Gastroesophageal sphincter (tissue), 4 donors: ENCODE measurements at regions not wholly inside any gene's neighbourhood (a gene's known extent, or its start where the extent isn't known, plus 50 kb on each side); places are given as distances from the start of the nearest gene placed in this dataset.

Experiments
- ATAC-seq: fragments of 150-250 bp; one replicate; pipeline ENCODE4 v1.9.1; 2016; ENCODE audit warnings: mild to moderate bottlenecking, moderate library complexity
- H3K27ac ChIP-seq, 4 donors: fragments of 200-600 bp; sonication (generic) in 3 of 4; 1 replicate in 3 of 4; 2 replicates in 1 of 4; pipeline ENCODE4 v1.5.1; 2016 to 2019
- H3K27me3 ChIP-seq: fragments of 200-600 bp; sonication (generic); one replicate; pipeline ENCODE4 v1.5.1; 2019
- H3K36me3 ChIP-seq, 2 donors: fragments of 200-600 bp; sonication (generic); one replicate each; pipeline ENCODE4 v1.5.1; 2019; ENCODE audit warnings: control low read depth in 1 of 2
- H3K4me1 ChIP-seq, 3 donors: fragments of 200-600 bp; sonication (generic); 1 replicate in 2 of 3; 2 replicates in 1 of 3; pipeline ENCODE4 v1.5.1; 2016 to 2019; ENCODE audit warnings: control low read depth in 2 of 3
- H3K4me3 ChIP-seq, 2 donors: fragments of 200-600 bp; sonication (generic); one replicate each; pipeline ENCODE4 v1.5.1; 2019; ENCODE audit warnings: mild to moderate bottlenecking in 1 of 2, moderate library complexity in 1 of 2
- H3K9me3 ChIP-seq, 3 donors: fragments of 200-600 bp; sonication (generic); one replicate each; pipeline ENCODE4 v1.5.1; 2017 to 2019; ENCODE audit warnings: control low read depth in 2 of 3
- EP300 ChIP-seq: sonication (generic); formaldehyde crosslinking; IDR thresholded peaks from one replicate; pipeline ENCODE4 v1.6.1; 2017; ENCODE audit warnings: antibody characterized with exemption, mild to moderate bottlenecking
- POLR2A ChIP-seq, 2 donors: fragments of 450-650 bp; IDR thresholded peaks; one replicate each; pipeline ENCODE4 v1.6.1; 2017; ENCODE audit warnings: antibody characterized with exemption in 2 of 2, mild to moderate bottlenecking in 2 of 2, moderate library complexity in 1 of 2
- POLR2AphosphoS5 ChIP-seq: sonication (generic); formaldehyde crosslinking; IDR thresholded peaks from one replicate; pipeline ENCODE4 v1.6.1; 2017; ENCODE audit warnings: antibody characterized with exemption
- WGBS, 2 donors: methylation state at CpG; one replicate each; pipeline ENCODE4 v1.1.5; 2018; ENCODE audit warnings: low coverage in 1 of 2; 5-methylcytosine and 5-hydroxymethylcytosine counted together
- TF ChIP-seq, protein P1 (sequence below), 4 experiments: fragments of 200-600 bp in 2 of 4; fragments of 450-650 bp in 2 of 4; sonication (generic) in 1 of 4; IDR thresholded peaks; one replicate each; pipeline ENCODE4 v1.5.1; 2017 to 2019; ENCODE audit warnings: antibody characterized with exemption in 4 of 4, mild to moderate bottlenecking in 2 of 4, moderate library complexity in 2 of 4

DNA sequence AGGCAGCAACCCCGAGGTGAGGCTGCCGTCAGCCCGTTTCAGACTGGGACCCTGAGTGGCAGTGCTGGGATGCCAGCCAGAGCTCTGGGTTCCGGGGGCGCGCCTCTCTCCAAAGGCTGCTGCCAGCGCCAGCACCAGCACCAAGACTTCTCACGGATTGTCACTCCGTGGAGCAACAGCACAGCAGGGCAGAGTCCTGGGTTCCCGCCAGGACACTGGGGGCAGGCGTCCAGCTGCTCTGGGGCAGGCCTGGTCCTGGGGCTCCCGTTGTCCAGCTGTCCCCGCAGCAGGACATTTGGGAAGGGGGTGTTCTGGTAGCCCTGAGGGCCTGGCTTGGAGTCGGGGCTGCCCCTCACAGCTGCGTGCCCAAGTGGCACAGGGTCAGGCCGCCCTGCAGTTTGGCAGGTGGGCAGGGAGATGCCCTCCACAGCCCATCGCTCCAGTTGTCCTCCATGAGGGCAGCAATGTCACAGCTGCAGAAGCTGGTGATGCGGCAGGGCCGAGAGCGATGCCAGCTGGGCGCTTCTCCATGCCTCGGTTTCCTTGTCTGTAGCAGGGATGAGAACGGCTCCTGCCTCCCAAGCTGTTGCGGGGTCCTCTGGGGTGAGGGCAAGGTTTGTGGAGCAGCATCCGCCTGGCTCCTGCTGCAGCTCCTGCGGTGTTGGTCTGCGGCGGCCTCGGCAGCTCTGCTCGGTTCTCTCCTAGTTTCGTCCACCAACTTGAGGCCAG, 137.3 kb upstream of the CIBAR2 start:
- no peak overlapping the region for H3K27ac ChIP-seq
- TF ChIP-seq, protein P1, sequence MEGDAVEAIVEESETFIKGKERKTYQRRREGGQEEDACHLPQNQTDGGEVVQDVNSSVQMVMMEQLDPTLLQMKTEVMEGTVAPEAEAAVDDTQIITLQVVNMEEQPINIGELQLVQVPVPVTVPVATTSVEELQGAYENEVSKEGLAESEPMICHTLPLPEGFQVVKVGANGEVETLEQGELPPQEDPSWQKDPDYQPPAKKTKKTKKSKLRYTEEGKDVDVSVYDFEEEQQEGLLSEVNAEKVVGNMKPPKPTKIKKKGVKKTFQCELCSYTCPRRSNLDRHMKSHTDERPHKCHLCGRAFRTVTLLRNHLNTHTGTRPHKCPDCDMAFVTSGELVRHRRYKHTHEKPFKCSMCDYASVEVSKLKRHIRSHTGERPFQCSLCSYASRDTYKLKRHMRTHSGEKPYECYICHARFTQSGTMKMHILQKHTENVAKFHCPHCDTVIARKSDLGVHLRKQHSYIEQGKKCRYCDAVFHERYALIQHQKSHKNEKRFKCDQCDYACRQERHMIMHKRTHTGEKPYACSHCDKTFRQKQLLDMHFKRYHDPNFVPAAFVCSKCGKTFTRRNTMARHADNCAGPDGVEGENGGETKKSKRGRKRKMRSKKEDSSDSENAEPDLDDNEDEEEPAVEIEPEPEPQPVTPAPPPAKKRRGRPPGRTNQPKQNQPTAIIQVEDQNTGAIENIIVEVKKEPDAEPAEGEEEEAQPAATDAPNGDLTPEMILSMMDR (IDR thresholded peaks at IDR 0.05) = no peak
- TF ChIP-seq EP300 = no peak
- TF ChIP-seq POLR2AphosphoS5 = no peak
- TF ChIP-seq POLR2A (IDR thresholded peaks at IDR 0.05) = no peak
- peaks cover 0 to 17% (median 0%) of the 10 kb centered on the region in 3 donors for H3K4me1 ChIP-seq
- no peaks in the 10 kb centered on the region for H3K27me3 ChIP-seq
- no peak overlapping the region for H3K4me3 ChIP-seq
- no peaks in the 10 kb centered on the region for H3K9me3 ChIP-seq
- no peak for ATAC-seq
- H3K36me3 ChIP-seq = no peaks in the 10 kb centered on the region
- WGBS, 2 donors = 100% methylated on average over 1 of the region's 31 CpGs; no CpG with 5 or more reads in 1 of the 2 donors

DNA sequence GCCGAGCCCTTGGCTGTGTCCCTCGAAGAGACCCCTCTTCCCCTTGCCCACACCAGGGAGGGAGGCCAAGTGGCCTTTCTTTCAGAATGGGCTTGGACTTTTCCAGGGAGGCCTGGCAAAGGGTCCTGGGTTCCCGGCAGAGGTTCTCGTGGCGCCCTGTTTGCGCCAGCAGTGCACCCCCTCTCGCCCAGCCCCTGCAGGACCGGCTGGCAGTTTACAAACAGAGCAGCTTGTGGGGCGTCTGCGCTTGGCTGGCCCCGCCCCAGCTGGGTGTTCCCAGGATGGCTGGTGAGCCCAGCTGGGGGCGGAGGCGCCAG, 137.8 kb upstream of the CIBAR2 start:
- H3K4me1 ChIP-seq = peaks cover 0 to 16% (median 0%) of the 10 kb centered on the region in 3 donors
- ATAC-seq = no peak
- no peaks in the 10 kb centered on the region for H3K9me3 ChIP-seq
- 100% methylated on average over 1 of the region's 13 CpGs; no CpG with 5 or more reads in 1 of the 2 donors for whole genome bisulfite sequencing, 2 donors
- H3K36me3 ChIP-seq = no peaks in the 10 kb centered on the region
- H3K27ac ChIP-seq = no peak overlapping the region
- no peak overlapping the region for H3K4me3 ChIP-seq
- H3K27me3 ChIP-seq = no peaks in the 10 kb centered on the region
- no peak for TF ChIP-seq EP300
- TF ChIP-seq, protein P1 (IDR thresholded peaks at IDR 0.05) = no peak
- TF ChIP-seq POLR2AphosphoS5 = no peak
- TF ChIP-seq POLR2A (IDR thresholded peaks at IDR 0.05) = no peak

DNA sequence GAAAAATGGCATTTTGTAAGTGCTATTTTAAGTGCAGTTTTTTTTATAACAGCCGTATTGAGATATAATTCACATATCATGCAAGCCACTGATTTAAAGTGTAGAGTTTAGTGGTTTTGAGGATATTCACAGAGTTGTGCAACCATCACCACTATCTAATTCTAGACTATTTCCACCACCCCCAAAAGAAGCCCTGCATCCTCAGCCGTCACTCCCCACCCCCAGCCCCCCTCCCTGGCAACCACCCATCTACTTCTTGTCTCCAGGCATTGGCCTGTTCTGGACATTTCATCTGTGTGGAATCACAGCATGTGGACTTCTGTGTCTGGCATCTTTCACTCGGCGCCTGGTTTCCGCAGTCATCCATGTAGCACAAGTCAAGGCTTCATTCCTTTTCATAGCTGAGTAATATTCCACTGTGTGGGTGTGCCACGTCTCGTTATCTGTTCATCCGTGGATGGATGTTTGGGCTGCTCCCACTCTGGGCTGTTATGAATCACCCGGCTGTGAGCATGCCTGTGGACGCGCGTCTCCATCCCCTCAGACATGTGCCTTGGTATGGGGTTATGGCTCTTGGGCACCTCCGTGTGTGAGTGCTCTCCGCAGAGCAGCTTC, 138.4 kb upstream of the CIBAR2 start:
- WGBS, 2 donors = 80 to 87% methylated on average over 1 to 11 of the region's 14 CpGs
- H3K4me1 ChIP-seq = peaks cover 0 to 10% (median 0%) of the 10 kb centered on the region in 3 donors
- no peak overlapping the region for H3K4me3 ChIP-seq
- H3K36me3 ChIP-seq = no peaks in the 10 kb centered on the region
- ATAC-seq = no peak
- H3K27me3 ChIP-seq = no peaks in the 10 kb centered on the region
- H3K27ac ChIP-seq = no peak overlapping the region
- TF ChIP-seq POLR2AphosphoS5 (no peak), POLR2A (IDR thresholded peaks at IDR 0.05) (no peak), EP300 (no peak)
- TF ChIP-seq, protein P1 (IDR thresholded peaks at IDR 0.05) = no peak
- no peaks in the 10 kb centered on the region for H3K9me3 ChIP-seq

DNA sequence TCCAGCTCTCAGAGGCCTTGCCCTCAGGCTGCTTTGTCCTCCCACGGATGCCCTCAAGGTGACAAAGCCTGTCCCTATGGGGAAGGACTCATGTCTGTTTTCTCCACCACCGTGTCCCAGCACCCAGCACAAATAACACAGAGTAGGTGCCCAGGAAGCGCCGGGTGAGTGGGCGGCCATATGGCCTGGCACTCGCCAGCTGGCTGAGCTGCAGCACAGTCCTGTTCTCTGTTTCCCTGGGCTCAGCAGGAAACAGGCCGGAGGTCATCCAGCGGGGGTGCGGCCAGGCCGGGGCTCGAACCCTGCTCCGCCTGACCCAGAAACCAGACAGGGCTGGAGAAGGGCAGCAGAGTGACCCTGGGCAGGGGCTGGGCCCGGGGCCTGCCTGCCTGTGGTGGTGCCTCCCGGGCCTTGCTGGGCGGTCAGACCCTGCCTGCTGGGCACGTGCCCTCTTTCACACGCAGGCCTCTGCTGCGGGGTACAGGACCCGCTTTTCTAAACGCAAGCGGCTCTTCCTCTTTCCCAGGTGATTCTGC, 139.0 kb upstream of the CIBAR2 start:
- H3K4me3 ChIP-seq = no peak overlapping the region
- no peaks in the 10 kb centered on the region for H3K27me3 ChIP-seq
- no peaks in the 10 kb centered on the region for H3K9me3 ChIP-seq
- TF ChIP-seq EP300 (no peak), POLR2AphosphoS5 (no peak), POLR2A (IDR thresholded peaks at IDR 0.05) (no peak)
- TF ChIP-seq, protein P1 (IDR thresholded peaks at IDR 0.05) = no peak
- WGBS, 2 donors = no CpG with 5 or more reads among the region's 21 CpGs
- no peaks in the 10 kb centered on the region for H3K36me3 ChIP-seq
- H3K4me1 ChIP-seq = peaks cover 0 to 8% (median 0%) of the 10 kb centered on the region in 3 donors
- ATAC-seq = no peak
- no peak overlapping the region for H3K27ac ChIP-seq
